H9 (cell line): ENCODE measurements at regions not wholly inside any gene's neighbourhood (a gene's known extent, or its start where the extent isn't known, plus 50 kb on each side); places are given as distances from the start of the nearest gene placed in this dataset.
"Not testable (repeated sequence)": the region's sequence is repeated elsewhere in the genome, so short reads cannot be mapped to it uniquely, and the experiment has no call there.

ENCODE experiments used
- DNase-seq: peaks from one replicate; pipeline ENCODE4 v3.0.0-alpha.2; 2017
- H2AFZ ChIP-seq: one replicate; pipeline ENCODE4 v1.6.1; 2013; ENCODE audit warnings: mild to moderate bottlenecking, low read length, control low read depth, moderate library complexity
- H2AK5ac ChIP-seq: 2 replicates; pipeline ENCODE4 v1.6.1; 2013; ENCODE audit warnings: low read length, control low read depth, mixed read lengths; ENCODE audit not compliant: insufficient read length
- H2BK120ac ChIP-seq: one replicate; pipeline ENCODE4 v1.6.1; 2013; ENCODE audit warnings: low read depth, mild to moderate bottlenecking, low read length, control low read depth, inconsistent platforms; ENCODE audit not compliant: poor library complexity, severe bottlenecking
- H2BK12ac ChIP-seq: 2 replicates; pipeline ENCODE4 v1.6.1; 2013; ENCODE audit warnings: low read length, control low read depth, mixed read lengths, low read depth; ENCODE audit not compliant: insufficient read length
- H2BK15ac ChIP-seq: 2 replicates; pipeline ENCODE4 v1.6.1; 2013; ENCODE audit warnings: low read depth, low read length, control low read depth
- H2BK20ac ChIP-seq: one replicate; pipeline ENCODE4 v1.6.1; 2013; ENCODE audit warnings: low read depth, mild to moderate bottlenecking, low read length, control low read depth, inconsistent platforms; ENCODE audit not compliant: poor library complexity, severe bottlenecking
- H2BK5ac ChIP-seq: 2 replicates; pipeline ENCODE4 v1.6.1; 2013; ENCODE audit warnings: low read length, control low read depth, mixed read lengths; ENCODE audit not compliant: insufficient read length
- H3K14ac ChIP-seq: 2 replicates; pipeline ENCODE4 v1.6.1; 2013; ENCODE audit warnings: low read length, control low read depth; ENCODE audit not compliant: insufficient read depth
- H3K18ac ChIP-seq: 2 replicates; pipeline ENCODE4 v1.6.1; 2013; ENCODE audit warnings: low read depth, mild to moderate bottlenecking, mixed read lengths, low read length, control low read depth; ENCODE audit not compliant: insufficient read length
- H3K23ac ChIP-seq: 2 replicates; pipeline ENCODE4 v1.6.1; 2013; ENCODE audit warnings: low read length, control low read depth, mixed read lengths, low read depth; ENCODE audit not compliant: insufficient read length
- H3K23me2 ChIP-seq: 2 replicates; pipeline ENCODE4 v1.6.1; 2013; ENCODE audit warnings: low read depth, mild to moderate bottlenecking, mixed read lengths, low read length, control low read depth; ENCODE audit not compliant: insufficient read length, poor library complexity, severe bottlenecking
- H3K27ac ChIP-seq: 2 replicates; pipeline ENCODE4 v1.5.1; 2013; ENCODE audit warnings: low read length, control low read depth, mixed read lengths, low read depth; ENCODE audit not compliant: insufficient read length
- H3K27me3 ChIP-seq: 2 replicates; pipeline ENCODE4 v1.6.1; 2013; ENCODE audit warnings: low read length, control low read depth, inconsistent platforms; ENCODE audit not compliant: insufficient read depth
- H3K4ac ChIP-seq: 2 replicates; pipeline ENCODE4 v1.6.1; 2013; ENCODE audit warnings: low read depth, mild to moderate bottlenecking, control low read depth, inconsistent platforms, low read length, moderate library complexity
- H3K4me1 ChIP-seq: 2 replicates; pipeline ENCODE4 v1.6.1; 2013; ENCODE audit warnings: low read length, control low read depth, inconsistent platforms; ENCODE audit not compliant: insufficient read depth
- H3K4me2 ChIP-seq: 2 replicates; pipeline ENCODE4 v1.6.1; 2013; ENCODE audit warnings: low read length, control low read depth, mixed read lengths; ENCODE audit not compliant: insufficient read length, insufficient read depth
- H3K56ac ChIP-seq: 2 replicates; pipeline ENCODE4 v1.6.1; 2013; ENCODE audit warnings: low read depth, mild to moderate bottlenecking, mixed read lengths, low read length, control low read depth; ENCODE audit not compliant: insufficient read length
- H3K79me1 ChIP-seq: 2 replicates; pipeline ENCODE4 v1.6.1; 2013; ENCODE audit warnings: low read depth, mild to moderate bottlenecking, moderate library complexity, low read length, control low read depth, inconsistent platforms; ENCODE audit not compliant: insufficient read depth, poor library complexity, severe bottlenecking
- H3K79me2 ChIP-seq: 2 replicates; pipeline ENCODE4 v1.6.1; 2013; ENCODE audit warnings: low read length, control low read depth, inconsistent platforms; ENCODE audit not compliant: insufficient read depth
- H3K9ac ChIP-seq: 2 replicates; pipeline ENCODE4 v1.6.1; 2013; ENCODE audit warnings: low read length, control low read depth, mixed read lengths; ENCODE audit not compliant: insufficient read length; ENCODE audit errors: extremely low read depth
- H3K9me3 ChIP-seq: one replicate; pipeline ENCODE4 v1.6.1; 2013; ENCODE audit warnings: low read depth, low read length, inconsistent platforms; ENCODE audit not compliant: control insufficient read depth
- H3T11ph ChIP-seq: one replicate; pipeline ENCODE4 v1.6.1; 2013; ENCODE audit warnings: mild to moderate bottlenecking, low read length, control low read depth, inconsistent platforms
- H4K20me1 ChIP-seq: one replicate; pipeline ENCODE4 v1.6.1; 2013; ENCODE audit not compliant: control insufficient read depth, insufficient read length, insufficient read depth
- H4K5ac ChIP-seq: 2 replicates; pipeline ENCODE4 v1.6.1; 2013; ENCODE audit warnings: low read depth, mild to moderate bottlenecking, mixed read lengths, low read length, control low read depth; ENCODE audit not compliant: insufficient read length
- H4K8ac ChIP-seq: replicated peaks from 2 replicates; pipeline ENCODE4 v1.6.1; 2013; ENCODE audit warnings: low read length, control low read depth, mixed read lengths, low read depth; ENCODE audit not compliant: insufficient read length
- H4K91ac ChIP-seq: 2 replicates; pipeline ENCODE4 v1.6.1; 2013; ENCODE audit warnings: low read depth, mild to moderate bottlenecking, moderate library complexity, mixed read lengths, low read length, control low read depth; ENCODE audit not compliant: insufficient read length
- H3K27ac Mint-ChIP-seq, 3 experiments: 2 replicates in 2 of 3; 3 replicates in 1 of 3; pipeline ENCODE4 v1.8.0; 2020 to 2021; ENCODE audit warnings: mixed read lengths in 3 of 3, mild to moderate bottlenecking in 1 of 3, moderate library complexity in 1 of 3
- H3K27me3 Mint-ChIP-seq: 2 replicates; pipeline ENCODE4 v1.8.0; 2021; ENCODE audit warnings: low read depth, mild to moderate bottlenecking, moderate library complexity, mixed read lengths
- H3K36me3 Mint-ChIP-seq, 3 experiments: 2 replicates in 2 of 3; 3 replicates in 1 of 3; pipeline ENCODE4 v1.8.0; 2020 to 2021; ENCODE audit warnings: low read depth in 3 of 3, mixed read lengths in 3 of 3; ENCODE audit not compliant: insufficient read depth in 1 of 3
- H3K4me1 Mint-ChIP-seq, 2 experiments: 2 replicates each; pipeline ENCODE4 v1.8.0; 2020; ENCODE audit warnings: mixed read lengths in 2 of 2
- H3K4me3 Mint-ChIP-seq, 2 experiments: 2 replicates in 1 of 2; 3 replicates in 1 of 2; pipeline ENCODE4 v1.8.0; 2020 to 2021; ENCODE audit warnings: mild to moderate bottlenecking in 2 of 2, mixed read lengths in 2 of 2, moderate library complexity in 1 of 2
- H3K9me3 Mint-ChIP-seq, 2 experiments: 2 replicates in 1 of 2; 3 replicates in 1 of 2; pipeline ENCODE4 v1.8.0; 2020; ENCODE audit warnings: mild to moderate bottlenecking in 2 of 2, mixed read lengths in 2 of 2, moderate library complexity in 1 of 2
- WGBS: extraction: QIAGEN DNeasy Blood & Tissue Kit; methylation state at CpG from one replicate; pipeline ENCODE4 v1.1.7; 2013; ENCODE audit warnings: missing lambda C conversion rate, low lambda C conversion rate, mixed read lengths; ENCODE audit not compliant: insufficient read length; ENCODE audit errors: extremely low coverage; 5-methylcytosine and 5-hydroxymethylcytosine counted together
- TF ChIP-seq, protein P1 (sequence below): fragments of 200-600 bp; sonication (generic); conservative IDR thresholded peaks from 3 replicates; pipeline ENCODE4 v1.8.0; 2021; ENCODE audit warnings: antibody characterized with exemption, mild to moderate bottlenecking

- not testable (repeated sequence) for H4K5ac ChIP-seq, H3K9me3 Mint-ChIP-seq, H3K9me3 ChIP-seq, H3K23ac ChIP-seq, H3K14ac ChIP-seq, H4K20me1 ChIP-seq, H2BK5ac ChIP-seq, H3K36me3 Mint-ChIP-seq, H4K91ac ChIP-seq, H2AK5ac ChIP-seq, H3K27me3 ChIP-seq, H3T11ph ChIP-seq, H2BK120ac ChIP-seq, H3K4ac ChIP-seq, H3K27me3 Mint-ChIP-seq, H3K23me2 ChIP-seq, H3K4me1 ChIP-seq, H4K8ac ChIP-seq, H3K79me1 ChIP-seq, H2BK15ac ChIP-seq, H2AFZ ChIP-seq, H3K18ac ChIP-seq, H3K27ac ChIP-seq, H2BK20ac ChIP-seq, H3K79me2 ChIP-seq, H3K9ac ChIP-seq, H2BK12ac ChIP-seq, H3K56ac ChIP-seq
- TF ChIP-seq, protein P1, sequence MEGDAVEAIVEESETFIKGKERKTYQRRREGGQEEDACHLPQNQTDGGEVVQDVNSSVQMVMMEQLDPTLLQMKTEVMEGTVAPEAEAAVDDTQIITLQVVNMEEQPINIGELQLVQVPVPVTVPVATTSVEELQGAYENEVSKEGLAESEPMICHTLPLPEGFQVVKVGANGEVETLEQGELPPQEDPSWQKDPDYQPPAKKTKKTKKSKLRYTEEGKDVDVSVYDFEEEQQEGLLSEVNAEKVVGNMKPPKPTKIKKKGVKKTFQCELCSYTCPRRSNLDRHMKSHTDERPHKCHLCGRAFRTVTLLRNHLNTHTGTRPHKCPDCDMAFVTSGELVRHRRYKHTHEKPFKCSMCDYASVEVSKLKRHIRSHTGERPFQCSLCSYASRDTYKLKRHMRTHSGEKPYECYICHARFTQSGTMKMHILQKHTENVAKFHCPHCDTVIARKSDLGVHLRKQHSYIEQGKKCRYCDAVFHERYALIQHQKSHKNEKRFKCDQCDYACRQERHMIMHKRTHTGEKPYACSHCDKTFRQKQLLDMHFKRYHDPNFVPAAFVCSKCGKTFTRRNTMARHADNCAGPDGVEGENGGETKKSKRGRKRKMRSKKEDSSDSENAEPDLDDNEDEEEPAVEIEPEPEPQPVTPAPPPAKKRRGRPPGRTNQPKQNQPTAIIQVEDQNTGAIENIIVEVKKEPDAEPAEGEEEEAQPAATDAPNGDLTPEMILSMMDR, result peak; percentile 66
- Mint-ChIP-seq H3K4me3 (peak overlapping the region; percentile 63 to 77), H3K27ac (peak overlapping the region in 1 of 3 experiments; percentile 77; a peak in 2 of 7 replicates), H3K4me1 (peaks cover 14 to 15% of the 10 kb centered on the region in 2 experiments)
- DNase-seq, result peak; percentile 91
- WGBS, result no CpG with 5 or more reads among the region's 12 CpGs
- H3K4me2 ChIP-seq, result peak overlapping the region; percentile 49
Measured at GRCh38 chr15:77910030-77910911, 167.2 kb downstream of the TBC1D2B start.
